Neuronal stem cell (in vitro differentiated cells): ENCODE measurements at regions not wholly inside any gene's neighbourhood (a gene's known extent, or its start where the extent isn't known, plus 50 kb on each side); places are given as distances from the start of the nearest gene placed in this dataset.

Experiments
- DNase-seq: peaks from one replicate; pipeline ENCODE4 v3.0.0-alpha.2; 2013; ENCODE audit warnings: low spot score
- H2AFZ ChIP-seq: one replicate; pipeline ENCODE4 v1.6.1; 2013; ENCODE audit warnings: mild to moderate bottlenecking, low read length, inconsistent platforms
- H2AK5ac ChIP-seq: 2 replicates; pipeline ENCODE4 v1.6.1; 2013; ENCODE audit warnings: low read depth, mild to moderate bottlenecking, inconsistent platforms, low read length, moderate library complexity, mixed read lengths
- H2BK120ac ChIP-seq: 2 replicates; pipeline ENCODE4 v1.6.1; 2013; ENCODE audit warnings: low read depth, mild to moderate bottlenecking, inconsistent platforms, low read length, moderate library complexity, mixed read lengths
- H2BK12ac ChIP-seq: one replicate; pipeline ENCODE4 v1.6.1; 2013; ENCODE audit warnings: low read length, inconsistent platforms
- H2BK15ac ChIP-seq: 2 replicates; pipeline ENCODE4 v1.6.1; 2013; ENCODE audit warnings: mild to moderate bottlenecking, low read length, inconsistent platforms, mixed read lengths
- H2BK5ac ChIP-seq: one replicate; pipeline ENCODE4 v1.6.1; 2013; ENCODE audit warnings: inconsistent platforms, mild to moderate bottlenecking, low read length, moderate library complexity
- H3K14ac ChIP-seq: one replicate; pipeline ENCODE4 v1.6.1; 2013; ENCODE audit warnings: low read length, inconsistent platforms
- H3K18ac ChIP-seq: 2 replicates; pipeline ENCODE4 v1.6.1; 2013; ENCODE audit warnings: low read length, inconsistent platforms
- H3K23ac ChIP-seq: 2 replicates; pipeline ENCODE4 v1.6.1; 2013; ENCODE audit warnings: low read depth, mild to moderate bottlenecking, mixed read lengths, low read length, inconsistent platforms; ENCODE audit not compliant: poor library complexity
- H3K27ac ChIP-seq: replicated peaks from 3 replicates; pipeline ENCODE4 v1.5.1; 2013; ENCODE audit warnings: low read length, inconsistent platforms
- H3K27me3 ChIP-seq, 3 experiments: 2 replicates each; pipeline ENCODE4 v1.6.1; 2013; ENCODE audit warnings: low read length in 3 of 3, mild to moderate bottlenecking in 2 of 3, inconsistent platforms in 1 of 3, low read depth in 1 of 3, mixed read lengths in 1 of 3, moderate library complexity in 1 of 3; ENCODE audit not compliant: control insufficient read depth in 3 of 3, insufficient read depth in 3 of 3
- H3K36me3 ChIP-seq, 2 donors: replicated peaks in 1 of 2; 2 replicates each; pipeline ENCODE4 v1.6.1; 2013; ENCODE audit warnings: low read length in 2 of 2; ENCODE audit not compliant: control insufficient read depth in 2 of 2, insufficient read depth in 2 of 2
- H3K4ac ChIP-seq: 2 replicates; pipeline ENCODE4 v1.6.1; 2013; ENCODE audit warnings: inconsistent platforms, mild to moderate bottlenecking, low read length, moderate library complexity
- H3K4me1 ChIP-seq, 2 donors: 1 replicate in 1 of 2; 2 replicates in 1 of 2; pipeline ENCODE4 v1.6.1; 2013; ENCODE audit warnings: low read length in 2 of 2, low read depth in 1 of 2; ENCODE audit not compliant: control insufficient read depth in 2 of 2, insufficient read depth in 1 of 2
- H3K4me2 ChIP-seq: one replicate; pipeline ENCODE4 v1.6.1; 2013; ENCODE audit warnings: mild to moderate bottlenecking, low read length, inconsistent platforms; ENCODE audit not compliant: insufficient read depth, poor library complexity, severe bottlenecking
- H3K4me3 ChIP-seq, 2 donors: 2 replicates each; pipeline ENCODE4 v1.5.1; 2013; ENCODE audit warnings: low read length in 2 of 2, mild to moderate bottlenecking in 2 of 2, inconsistent platforms in 1 of 2, moderate library complexity in 1 of 2
- H3K79me1 ChIP-seq: one replicate; pipeline ENCODE4 v1.6.1; 2013; ENCODE audit warnings: low read depth, mild to moderate bottlenecking, inconsistent platforms, low read length, moderate library complexity
- H3K9ac ChIP-seq: one replicate; pipeline ENCODE4 v1.6.1; 2013; ENCODE audit warnings: mild to moderate bottlenecking, low read depth, low read length, inconsistent platforms; ENCODE audit not compliant: poor library complexity
- H3K9me3 ChIP-seq, 2 donors: replicated peaks in 1 of 2; 2 replicates each; pipeline versions ENCODE3 to v1.6.1; 2013; ENCODE audit warnings: low read length in 2 of 2, mild to moderate bottlenecking in 2 of 2, inconsistent platforms in 1 of 2, low read depth in 1 of 2, mixed read lengths in 1 of 2, moderate library complexity in 1 of 2; ENCODE audit not compliant: control insufficient read depth in 2 of 2, insufficient read depth in 1 of 2
- H4K8ac ChIP-seq: one replicate; pipeline ENCODE4 v1.6.1; 2013; ENCODE audit warnings: low read depth, mild to moderate bottlenecking, inconsistent platforms, low read length, moderate library complexity
- H4K91ac ChIP-seq: one replicate; pipeline ENCODE4 v1.6.1; 2013; ENCODE audit warnings: low read length, low read depth, mild to moderate bottlenecking, inconsistent platforms; ENCODE audit not compliant: poor library complexity
- WGBS, 2 donors: extraction: QIAGEN DNeasy Blood & Tissue Kit; methylation state at CpG; one replicate each; pipeline ENCODE4 v1.1.7; 2013; ENCODE audit warnings: missing lambda C conversion rate in 2 of 2, mixed read lengths in 1 of 2; ENCODE audit not compliant: insufficient read length in 2 of 2, insufficient replicate concordance in 1 of 2; ENCODE audit errors: extremely low coverage in 2 of 2; 5-methylcytosine and 5-hydroxymethylcytosine counted together

DNA sequence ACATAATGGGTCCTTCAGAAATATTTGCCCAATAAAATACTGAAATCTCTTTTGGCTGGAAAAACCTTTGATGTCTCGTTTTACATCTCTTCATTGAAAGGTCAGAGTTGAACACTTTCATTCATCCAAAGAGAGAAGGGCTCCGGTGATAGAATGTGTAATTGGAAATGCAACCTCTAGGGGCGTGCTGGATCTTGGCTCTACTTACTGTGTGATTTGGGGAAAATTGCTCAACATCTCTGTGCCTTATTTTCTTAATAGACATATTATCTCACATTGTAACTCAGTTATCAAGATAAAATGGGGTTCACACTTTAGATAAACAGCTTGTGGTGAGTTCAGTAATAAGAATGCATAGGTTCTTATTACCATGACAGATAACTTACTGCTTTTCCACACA is 1444.1 kb downstream of the SLITRK5 start:
- no peak for DNase-seq
- H3K4me3 ChIP-seq, result no peak overlapping the region
- WGBS, 2 donors, result no CpG with 5 or more reads among the region's 3 CpGs

GRCh38 chr13:89136678-89137077 is 1465.5 kb downstream of the SLITRK5 start:
- Histone ChIP-seq H3K27ac (no peak overlapping the region), H3K4me1 (no peaks in the 10 kb centered on the region), H3K4me3 (no peak overlapping the region), H4K8ac (no peak overlapping the region), H3K9me3 (no peaks in the 10 kb centered on the region), H3K14ac (no peak overlapping the region), H2AFZ (no peak overlapping the region), H3K4me2 (no peak overlapping the region), H2BK5ac (no peak overlapping the region), H3K27me3 (no peaks in the 10 kb centered on the region), H3K23ac (no peak overlapping the region), H2AK5ac (no peak overlapping the region), H3K4ac (no peak overlapping the region), H3K79me1 (no peaks in the 10 kb centered on the region), H3K9ac (no peak overlapping the region), H4K91ac (no peak overlapping the region), H3K36me3 (no peaks in the 10 kb centered on the region), H2BK15ac (no peak overlapping the region), H2BK12ac (no peak overlapping the region), H2BK120ac (no peak overlapping the region), H3K18ac (no peak overlapping the region)
- WGBS, 2 donors, result no CpG with 5 or more reads among the region's 3 CpGs
- DNase-seq, result no peak

More for the DNA sequence above, 1444.1 kb downstream of the SLITRK5 start:
- H2BK15ac ChIP-seq, result no peak overlapping the region
- H4K91ac ChIP-seq, result no peak overlapping the region
- no peaks in the 10 kb centered on the region for H3K9me3 ChIP-seq
- H2BK5ac ChIP-seq, result no peak overlapping the region
- H2BK120ac ChIP-seq, result no peak overlapping the region
- no peak overlapping the region for H3K4me2 ChIP-seq
- no peaks in the 10 kb centered on the region for H3K4me1 ChIP-seq
- no peak overlapping the region for H2BK12ac ChIP-seq
- no peak overlapping the region for H3K23ac ChIP-seq
- H3K27ac ChIP-seq, result no peak overlapping the region
- H3K27me3 ChIP-seq, result no peaks in the 10 kb centered on the region
- H3K18ac ChIP-seq, result no peak overlapping the region
- no peak overlapping the region for H2AK5ac ChIP-seq
- H4K8ac ChIP-seq, result no peak overlapping the region
- H3K79me1 ChIP-seq, result no peaks in the 10 kb centered on the region
- H3K4ac ChIP-seq, result no peak overlapping the region
- no peaks in the 10 kb centered on the region for H3K36me3 ChIP-seq
- H3K14ac ChIP-seq, result no peak overlapping the region
- H3K9ac ChIP-seq, result no peak overlapping the region
- no peak overlapping the region for H2AFZ ChIP-seq

DNA sequence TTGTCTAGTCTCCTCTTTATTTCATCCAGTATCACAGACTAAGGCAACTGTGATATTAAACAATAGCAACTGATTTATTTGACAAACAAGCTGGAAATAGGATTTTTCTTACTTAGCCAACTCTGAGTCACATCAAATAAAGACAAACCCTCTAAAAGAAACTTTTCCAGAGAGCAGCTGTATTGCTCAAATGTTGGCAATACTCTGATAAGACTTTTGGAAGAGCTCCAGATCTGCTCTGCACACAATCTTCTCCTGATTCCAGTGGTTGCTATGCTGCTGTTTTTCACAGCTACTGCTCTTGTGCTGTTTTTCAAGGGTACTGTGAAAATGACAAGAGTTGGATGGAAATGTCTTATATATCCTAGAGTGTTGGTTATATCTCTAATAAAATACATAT is 1479.2 kb downstream of the SLITRK5 start:
- H2BK120ac ChIP-seq, result no peak overlapping the region
- no peaks in the 10 kb centered on the region for H3K9me3 ChIP-seq
- H3K36me3 ChIP-seq, result no peaks in the 10 kb centered on the region
- H3K27ac ChIP-seq, result no peak overlapping the region
- no peak overlapping the region for H2AFZ ChIP-seq
- no peaks in the 10 kb centered on the region for H3K27me3 ChIP-seq
- H2BK12ac ChIP-seq, result no peak overlapping the region
- no peak overlapping the region for H2BK15ac ChIP-seq
- H3K4me3 ChIP-seq, result no peak overlapping the region
- H3K14ac ChIP-seq, result no peak overlapping the region
- no peak overlapping the region for H4K91ac ChIP-seq
- no peak overlapping the region for H4K8ac ChIP-seq
- no peaks in the 10 kb centered on the region for H3K79me1 ChIP-seq
- no peak overlapping the region for H3K23ac ChIP-seq
- no peak overlapping the region for H2AK5ac ChIP-seq
- no peak overlapping the region for H3K9ac ChIP-seq
- H3K18ac ChIP-seq, result no peak overlapping the region
- H2BK5ac ChIP-seq, result no peak overlapping the region
- no peak overlapping the region for H3K4me2 ChIP-seq
- H3K4me1 ChIP-seq, result no peaks in the 10 kb centered on the region
- H3K4ac ChIP-seq, result no peak overlapping the region
- no peak for DNase-seq

- Histone ChIP-seq H3K14ac (no peak overlapping the region), H3K4me2 (no peak overlapping the region), H3K4ac (no peak overlapping the region), H4K8ac (no peak overlapping the region), H3K27ac (no peak overlapping the region), H4K91ac (no peak overlapping the region), H3K23ac (no peak overlapping the region), H3K36me3 (no peaks in the 10 kb centered on the region), H3K27me3 (no peaks in the 10 kb centered on the region), H3K4me1 (no peaks in the 10 kb centered on the region), H2BK15ac (no peak overlapping the region), H2BK120ac (no peak overlapping the region), H3K18ac (no peak overlapping the region), H2AFZ (no peak overlapping the region), H2BK5ac (no peak overlapping the region), H3K9ac (no peak overlapping the region), H3K9me3 (no peaks in the 10 kb centered on the region), H3K79me1 (no peaks in the 10 kb centered on the region), H3K4me3 (no peak overlapping the region), H2BK12ac (no peak overlapping the region), H2AK5ac (no peak overlapping the region)
- no CpG with 5 or more reads among the region's 5 CpGs for WGBS, 2 donors
- no peak for DNase-seq
These were observed 1482.8 kb downstream of the SLITRK5 start for GRCh38 chr13:89153941-89154340.
